BJ (cell line): ENCODE measurements at regions not wholly inside any gene's neighbourhood (a gene's known extent, or its start where the extent isn't known, plus 50 kb on each side); places are given as distances from the start of the nearest gene placed in this dataset.

ENCODE experiments used
- CTCF ChIA-PET: fragments of 350-600 bp; formaldehyde crosslinking; extraction: SDS; loops from one replicate; lab custom pipeline; 2021; ENCODE audit warnings: antibody characterized with exemption, inconsistent platforms; lab: Yijun Ruan, JAX
- POLR2A ChIA-PET: fragments of 300-600 bp; sonication (Branson Sonifier 250); formaldehyde crosslinking; extraction: SDS; loops from one replicate; lab custom pipeline; 2021; ENCODE audit warnings: antibody characterized with exemption; lab: Charles Lee
- DNase-seq: peaks from one replicate; pipeline ENCODE4 v3.0.0-alpha.2; 2011; ENCODE audit warnings: low read depth
- H3K27me3 ChIP-seq: 2 replicates; pipeline ENCODE4 v1.6.0; 2011; ENCODE audit warnings: low read length; ENCODE audit not compliant: control insufficient read depth, insufficient read depth
- H3K36me3 ChIP-seq: 2 replicates; pipeline ENCODE4 v1.5.1; 2011; ENCODE audit warnings: low read length; ENCODE audit not compliant: control insufficient read depth, insufficient read depth
- H3K4me3 ChIP-seq: 2 replicates; pipeline ENCODE4 v1.5.1; 2011; ENCODE audit warnings: low read depth, mild to moderate bottlenecking, control low read depth, low read length
- TF ChIP-seq, protein P1 (sequence below): IDR thresholded peaks from 2 replicates; pipeline ENCODE4 v1.5.1; 2011; ENCODE audit warnings: low read depth, mild to moderate bottlenecking, control low read depth, inconsistent platforms, low read length, moderate library complexity; ENCODE audit not compliant: insufficient read depth

DNA sequence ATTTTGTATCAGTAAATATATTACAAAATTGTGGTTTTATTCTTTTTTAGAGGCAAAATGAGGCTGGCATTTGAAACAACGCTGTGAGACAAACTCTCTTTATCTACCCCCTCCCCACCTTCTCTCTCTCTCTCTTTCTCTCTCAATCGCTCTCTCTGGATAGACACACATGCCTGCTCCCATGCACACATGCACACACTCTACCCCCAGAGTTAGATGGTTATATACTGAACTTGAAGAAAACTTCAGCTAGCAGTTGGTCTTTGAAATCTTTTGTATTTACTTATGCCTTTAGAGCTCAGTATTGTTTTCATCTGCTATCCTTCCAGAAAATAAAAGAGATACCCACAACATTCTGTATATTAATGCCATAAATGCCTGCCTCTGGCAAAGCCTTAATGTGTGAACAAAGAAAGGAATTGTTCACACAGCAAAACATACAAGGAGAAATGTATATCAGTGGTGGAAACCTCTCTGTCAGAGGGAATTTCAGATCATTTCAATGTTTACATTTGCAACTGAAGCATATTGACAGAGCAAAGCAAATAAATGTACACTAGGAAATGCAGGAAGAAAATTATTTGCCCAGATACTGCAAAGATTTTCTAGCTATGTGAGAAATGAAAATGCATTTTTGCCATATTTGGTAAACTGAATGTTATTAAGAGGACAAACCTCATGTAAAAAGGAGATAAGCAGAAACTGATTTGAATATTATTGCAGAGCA, 217.0 kb upstream of the UBE2E3 start:
- Histone ChIP-seq H3K27me3 (no peaks in the 10 kb centered on the region), H3K36me3 (no peaks in the 10 kb centered on the region), H3K4me3 (no peak overlapping the region)
- POLR2A ChIA-PET = interaction anchor here (0.6 to 0.7 kb wide), 2 partner anchors 10 to 13 kb away, joined by 3 read pairs; no protein-coding TSS in a partner anchor
- no peak for DNase-seq
- CTCF ChIA-PET = no interaction called here
- TF ChIP-seq, protein P1, sequence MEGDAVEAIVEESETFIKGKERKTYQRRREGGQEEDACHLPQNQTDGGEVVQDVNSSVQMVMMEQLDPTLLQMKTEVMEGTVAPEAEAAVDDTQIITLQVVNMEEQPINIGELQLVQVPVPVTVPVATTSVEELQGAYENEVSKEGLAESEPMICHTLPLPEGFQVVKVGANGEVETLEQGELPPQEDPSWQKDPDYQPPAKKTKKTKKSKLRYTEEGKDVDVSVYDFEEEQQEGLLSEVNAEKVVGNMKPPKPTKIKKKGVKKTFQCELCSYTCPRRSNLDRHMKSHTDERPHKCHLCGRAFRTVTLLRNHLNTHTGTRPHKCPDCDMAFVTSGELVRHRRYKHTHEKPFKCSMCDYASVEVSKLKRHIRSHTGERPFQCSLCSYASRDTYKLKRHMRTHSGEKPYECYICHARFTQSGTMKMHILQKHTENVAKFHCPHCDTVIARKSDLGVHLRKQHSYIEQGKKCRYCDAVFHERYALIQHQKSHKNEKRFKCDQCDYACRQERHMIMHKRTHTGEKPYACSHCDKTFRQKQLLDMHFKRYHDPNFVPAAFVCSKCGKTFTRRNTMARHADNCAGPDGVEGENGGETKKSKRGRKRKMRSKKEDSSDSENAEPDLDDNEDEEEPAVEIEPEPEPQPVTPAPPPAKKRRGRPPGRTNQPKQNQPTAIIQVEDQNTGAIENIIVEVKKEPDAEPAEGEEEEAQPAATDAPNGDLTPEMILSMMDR = no peak

GRCh38 chr2:180761224-180761623, 219.2 kb upstream of the UBE2E3 start:
- Histone ChIP-seq H3K36me3 (no peaks in the 10 kb centered on the region), H3K4me3 (no peak overlapping the region), H3K27me3 (no peaks in the 10 kb centered on the region)
- no peak for DNase-seq
- CTCF ChIA-PET = interaction anchor here (0.6 to 0.8 kb wide), 2 partner anchors 10 to 220 kb away, joined by 3 read pairs; no protein-coding TSS in a partner anchor
- POLR2A ChIA-PET = no interaction called here
- TF ChIP-seq, protein P1 = no peak

GRCh38 chr2:180759631-180760030, 220.8 kb upstream of the UBE2E3 start:
- TF ChIP-seq, protein P1 = no peak
- no peaks in the 10 kb centered on the region for H3K27me3 ChIP-seq
- no peaks in the 10 kb centered on the region for H3K36me3 ChIP-seq
- H3K4me3 ChIP-seq = no peak overlapping the region
- no peak for DNase-seq
- ChIA-PET POLR2A (no interaction called here), CTCF (no interaction called here)

- no peak overlapping the region for H3K4me3 ChIP-seq
- no peaks in the 10 kb centered on the region for H3K36me3 ChIP-seq
- TF ChIP-seq, protein P1 = no peak
- ChIA-PET POLR2A (no interaction called here), CTCF (interaction anchor here (1.0 kb wide), 1 partner anchor 409 kb away, joined by 5 read pairs; no protein-coding TSS in a partner anchor)
- DNase-seq = no peak
- H3K27me3 ChIP-seq = no peaks in the 10 kb centered on the region
These were observed 226.3 kb upstream of the UBE2E3 start for GRCh38 chr2:180753809-180754761.

- TF ChIP-seq, protein P1 = no peak
- no peak overlapping the region for H3K4me3 ChIP-seq
- no peak for DNase-seq
- no peaks in the 10 kb centered on the region for H3K36me3 ChIP-seq
- no peaks in the 10 kb centered on the region for H3K27me3 ChIP-seq
- ChIA-PET POLR2A (no interaction called here), CTCF (interaction anchor here (1.0 kb wide), 1 partner anchor 10 kb away, joined by 3 read pairs; no protein-coding TSS in a partner anchor)
These were observed 229.0 kb upstream of the UBE2E3 start for GRCh38 chr2:180751306-180751920.
